Fibroblast of skin of left biceps (primary cell): ENCODE measurements at regions not wholly inside any gene's neighbourhood (a gene's known extent, or its start where the extent isn't known, plus 50 kb on each side); places are given as distances from the start of the nearest gene placed in this dataset.

Source experiments
- DNase-seq, 2 experiments: peaks; one replicate each; pipeline ENCODE4 v3.0.0-alpha.2; 2013; ENCODE audit warnings: low read depth in 2 of 2

DNA sequence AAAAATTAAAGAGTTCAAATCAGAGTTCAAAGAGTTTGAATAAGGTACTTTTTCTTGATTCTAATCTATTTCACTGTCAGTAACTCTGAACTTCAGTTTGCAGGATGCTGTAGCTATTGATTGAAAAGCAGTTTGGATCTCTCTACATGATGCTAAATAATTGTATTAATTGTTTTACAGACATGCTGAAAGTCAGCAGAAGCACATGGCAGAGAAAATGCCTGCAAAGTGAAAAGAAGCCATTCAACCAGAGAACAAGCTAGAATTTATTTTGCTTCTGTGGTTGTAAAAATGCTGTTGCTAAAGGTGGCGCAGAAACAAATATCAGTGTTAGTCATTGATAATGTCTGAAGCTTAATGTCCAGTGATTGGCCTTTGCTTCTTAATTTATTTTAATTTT is 92.1 kb upstream of the IL12A start:
- no peak for DNase-seq

DNA sequence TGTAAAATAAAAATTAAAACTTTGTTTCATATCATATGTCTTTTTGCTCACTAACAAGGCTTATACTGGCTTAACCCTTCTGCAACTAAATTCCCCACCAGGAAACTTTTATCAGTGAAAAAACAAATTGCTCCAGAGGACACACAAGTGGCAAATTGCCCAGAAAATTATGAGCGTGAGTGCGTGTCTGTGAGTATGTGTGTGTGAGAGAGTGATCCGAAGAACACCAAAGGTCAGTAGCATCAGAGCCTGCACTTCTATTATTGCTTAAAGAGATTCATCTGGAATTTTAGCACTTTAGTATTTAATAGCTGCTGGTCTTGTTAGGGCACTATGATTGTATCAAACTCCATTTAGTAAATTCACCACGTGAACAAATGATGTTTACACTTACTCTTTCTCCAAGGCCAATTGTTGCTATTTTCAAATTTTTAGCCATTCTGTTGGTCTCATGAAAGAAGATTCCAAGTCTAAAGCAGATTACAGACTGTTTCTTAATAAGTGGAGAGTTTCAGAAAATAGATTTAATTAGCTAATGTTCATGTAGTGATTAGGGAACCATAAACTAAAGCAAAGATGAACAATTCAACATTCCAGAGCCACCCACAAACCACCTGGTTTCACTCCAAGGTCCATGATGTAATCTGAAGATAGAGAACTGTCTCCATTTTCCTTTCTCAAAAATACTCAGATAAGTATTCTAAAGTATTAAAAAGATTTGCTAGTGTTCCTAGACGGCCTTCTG is 91.1 kb upstream of the IL12A start:
- no peak for DNase-seq

DNA sequence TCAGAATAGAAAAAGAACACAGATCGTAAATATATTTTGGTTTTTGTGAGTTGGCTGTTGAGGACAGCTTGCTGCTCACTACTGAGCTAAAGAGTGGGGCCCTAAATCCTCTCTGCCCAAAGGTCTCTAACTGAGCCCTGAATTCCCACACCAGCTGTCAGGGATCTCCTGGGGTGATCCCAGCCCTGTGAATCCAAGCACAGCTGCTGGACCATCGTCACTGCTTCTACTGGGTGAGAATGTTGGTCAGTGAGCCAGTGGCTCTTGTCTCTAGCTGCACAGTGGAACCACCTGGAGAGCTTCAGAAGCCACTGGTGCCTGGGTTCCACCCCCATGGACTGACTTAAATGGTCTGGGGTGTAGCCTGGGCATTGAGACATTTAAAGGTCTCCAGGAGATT is 90.5 kb upstream of the IL12A start:
- DNase-seq, result no peak

DNA sequence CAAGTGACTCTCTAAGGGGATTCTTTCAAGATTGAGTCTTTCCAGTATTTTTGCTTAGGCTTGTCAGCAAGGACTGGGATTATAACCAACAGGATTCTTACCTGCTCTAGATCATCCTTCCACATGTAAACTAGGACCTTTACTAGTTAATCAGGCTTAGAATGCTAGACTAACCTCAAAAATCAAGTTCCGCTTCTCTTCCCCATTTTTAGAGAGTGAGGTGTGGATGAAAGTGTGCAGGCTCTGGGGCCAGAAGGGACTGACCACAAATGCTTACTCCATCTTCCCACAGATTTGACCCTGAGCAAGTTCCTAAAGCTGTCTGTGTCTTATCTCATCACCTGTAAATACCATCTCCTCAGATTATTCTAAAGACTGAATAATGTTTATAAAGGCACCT is 89.5 kb upstream of the IL12A start:
- no peak for DNase-seq

DNA sequence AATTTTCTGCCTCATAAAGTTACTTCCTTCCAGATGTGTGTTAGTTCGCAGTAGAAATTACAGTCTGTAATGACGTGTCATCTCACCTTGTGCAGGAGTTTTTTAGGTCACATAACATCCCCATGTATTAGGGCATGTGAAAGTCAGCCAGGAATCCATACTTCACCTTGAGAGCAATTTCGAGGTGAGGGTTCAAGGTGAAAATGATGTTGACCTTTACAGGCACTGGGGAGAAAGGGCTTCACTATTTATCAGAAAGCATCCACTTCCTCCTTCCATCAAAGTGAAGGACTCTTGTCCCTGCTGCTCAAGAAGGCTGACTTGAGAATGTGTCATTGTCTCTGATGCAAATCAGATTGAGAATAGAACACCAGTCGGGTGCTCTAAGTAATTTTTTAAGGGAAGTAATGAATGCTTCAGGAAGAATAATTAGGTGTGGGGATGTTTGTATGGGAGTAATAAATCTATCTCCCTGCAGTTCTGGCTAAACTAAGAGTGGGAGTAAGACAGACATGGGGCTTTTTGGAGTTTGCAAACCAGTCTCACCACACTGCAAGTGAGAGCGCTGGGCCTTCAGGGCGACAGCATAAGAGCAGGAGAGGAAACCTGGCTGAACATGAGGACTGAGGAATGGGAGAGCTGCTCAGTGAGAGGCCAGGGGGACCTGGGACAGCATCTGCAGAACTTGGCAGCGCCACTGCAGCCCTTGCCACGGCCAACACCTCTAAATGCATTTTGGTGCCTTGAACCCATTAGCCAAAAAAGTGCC is 85.9 kb upstream of the IL12A start:
- no peak for DNase-seq

DNA sequence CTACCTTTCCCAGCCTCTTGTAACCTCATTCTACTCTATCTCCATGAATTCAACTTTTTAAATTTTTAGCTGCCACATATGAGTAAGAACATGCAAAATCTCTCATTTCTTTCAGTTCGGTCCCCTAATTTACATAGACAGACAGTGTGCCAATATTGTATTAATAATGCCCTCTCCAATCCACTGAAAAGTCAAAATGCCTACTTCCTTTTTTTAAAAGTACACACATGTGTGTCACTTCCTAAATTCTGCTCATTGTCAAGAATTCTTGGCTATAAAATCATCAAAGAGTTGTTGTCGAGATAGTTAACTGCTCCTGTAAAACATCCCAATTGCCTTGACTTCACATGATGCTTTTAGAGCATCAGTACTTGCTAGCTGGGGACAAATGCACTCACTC is 84.2 kb upstream of the IL12A start:
- DNase-seq, result no peak

DNA sequence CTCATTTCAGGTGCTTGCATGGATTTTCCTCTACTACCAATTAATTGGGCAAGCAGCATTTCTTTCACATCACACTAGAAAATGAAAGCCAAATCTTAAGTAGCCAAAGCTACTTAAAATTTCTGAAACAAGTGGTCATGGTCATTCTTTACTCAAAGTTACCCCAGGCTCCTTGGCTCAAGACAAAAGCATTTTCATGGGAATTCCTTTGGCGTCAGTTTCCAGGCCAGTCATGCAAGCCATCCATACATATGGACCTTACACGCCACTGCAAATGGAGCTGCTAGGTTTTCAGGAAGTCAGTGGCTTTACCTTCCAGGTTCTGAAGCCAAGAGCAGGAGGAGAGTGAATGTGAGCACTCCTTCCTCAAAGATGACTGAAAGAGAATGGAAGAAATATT is 83.7 kb upstream of the IL12A start:
- no peak for DNase-seq

DNA sequence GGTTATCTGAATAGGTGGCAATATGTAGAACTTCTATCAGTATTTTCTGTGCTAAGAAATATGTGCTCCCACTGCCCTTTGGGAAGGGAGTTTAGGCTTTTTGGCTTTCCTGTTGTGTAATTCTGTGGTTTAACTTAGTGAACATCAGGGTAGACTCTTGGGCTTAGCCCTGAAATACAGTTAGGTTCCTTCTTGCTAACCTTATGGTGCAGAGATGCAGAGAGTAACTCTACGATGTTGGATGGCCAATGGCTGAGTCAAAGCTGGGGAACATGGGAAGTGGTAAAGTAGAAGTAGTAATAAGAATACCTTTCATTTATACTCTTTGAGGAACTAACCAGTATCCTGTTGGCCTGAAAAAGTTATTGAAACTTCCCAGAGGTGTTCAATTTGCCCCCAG is 80.8 kb upstream of the IL12A start:
- DNase-seq, result no peak

DNA sequence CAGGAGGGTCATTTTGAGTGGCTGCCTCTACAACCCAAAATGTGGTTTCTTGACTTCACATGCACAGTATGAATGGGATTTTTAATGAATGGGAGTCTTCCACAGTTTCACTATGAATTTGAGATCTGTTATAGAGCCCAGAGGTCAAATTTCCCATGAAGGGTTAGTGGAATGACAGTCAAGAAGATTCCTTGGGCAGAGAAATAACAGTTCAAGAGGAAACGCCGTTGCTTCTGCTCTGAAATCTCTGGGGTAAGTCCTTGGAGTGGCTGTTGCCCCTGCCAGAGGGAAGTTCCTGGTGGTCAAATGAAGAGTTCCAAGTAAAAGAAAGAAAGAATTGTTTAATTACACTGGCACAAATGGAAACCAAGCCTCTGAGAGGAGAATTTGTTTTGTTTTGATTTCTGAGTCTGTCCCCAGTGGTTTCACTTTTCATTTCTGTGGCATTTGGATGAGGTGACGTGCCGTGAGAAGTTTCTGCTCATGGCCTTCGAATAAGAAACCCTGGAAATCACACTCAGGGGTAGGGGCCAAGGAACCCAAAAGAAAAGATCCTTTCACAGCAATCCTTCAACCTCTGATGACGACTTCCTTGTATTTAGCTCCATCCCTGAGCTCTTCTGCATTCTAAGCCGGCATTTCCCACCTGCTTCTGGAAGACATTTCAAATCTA is 77.5 kb upstream of the IL12A start:
- DNase-seq, result no peak

DNA sequence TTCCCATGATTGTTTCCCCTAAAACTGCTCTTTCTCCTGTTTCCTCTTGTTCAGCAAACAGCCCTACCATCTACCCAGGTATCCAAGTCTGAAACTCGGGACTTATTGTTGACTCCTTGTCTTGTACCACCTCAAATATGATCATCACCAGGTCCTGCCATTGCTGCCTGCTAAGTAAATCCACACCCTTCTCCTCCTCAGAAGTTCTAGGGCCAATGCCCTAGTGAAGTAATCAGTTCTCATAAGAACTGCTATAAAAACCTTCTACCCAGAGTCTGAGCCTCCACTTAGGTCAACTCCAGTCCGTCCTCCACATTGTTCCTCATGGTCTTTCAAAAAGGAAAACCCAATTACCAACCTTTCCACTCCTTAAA is 77.0 kb upstream of the IL12A start:
- DNase-seq, result no peak

DNA sequence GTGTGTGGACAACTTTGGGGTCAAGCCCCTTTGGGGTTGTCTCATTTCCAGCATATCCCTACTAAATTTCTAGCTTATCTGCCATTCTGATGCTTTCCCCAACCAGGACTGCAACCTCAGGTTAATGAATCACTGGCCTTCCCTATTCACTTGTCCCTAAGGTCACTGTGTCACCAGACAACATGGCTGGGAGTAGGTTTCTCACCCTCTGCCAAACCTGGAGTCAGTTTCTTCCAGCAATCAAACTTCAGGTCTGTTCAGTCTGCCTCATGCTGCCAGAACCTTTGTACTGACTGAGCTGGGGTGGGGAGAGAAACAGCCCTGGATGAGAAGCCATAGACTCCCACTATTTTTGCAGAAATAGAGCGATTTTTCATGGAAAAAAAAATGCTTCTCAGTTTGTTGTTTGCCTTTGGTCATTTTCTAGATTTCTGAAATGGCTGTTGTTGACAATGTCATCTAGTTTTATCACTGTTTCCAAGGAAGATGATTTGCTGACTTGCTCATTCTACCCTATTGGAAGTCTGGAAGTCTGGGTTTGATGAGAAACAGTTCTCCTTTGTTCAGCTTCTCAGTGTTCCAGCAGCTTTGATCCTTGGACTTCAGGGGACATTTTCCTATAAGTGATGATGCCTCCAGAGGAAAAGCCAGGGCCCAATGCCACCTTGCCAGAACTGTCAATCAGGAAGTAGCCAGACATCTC is 74.8 kb upstream of the IL12A start:
- DNase-seq, result no peak

DNA sequence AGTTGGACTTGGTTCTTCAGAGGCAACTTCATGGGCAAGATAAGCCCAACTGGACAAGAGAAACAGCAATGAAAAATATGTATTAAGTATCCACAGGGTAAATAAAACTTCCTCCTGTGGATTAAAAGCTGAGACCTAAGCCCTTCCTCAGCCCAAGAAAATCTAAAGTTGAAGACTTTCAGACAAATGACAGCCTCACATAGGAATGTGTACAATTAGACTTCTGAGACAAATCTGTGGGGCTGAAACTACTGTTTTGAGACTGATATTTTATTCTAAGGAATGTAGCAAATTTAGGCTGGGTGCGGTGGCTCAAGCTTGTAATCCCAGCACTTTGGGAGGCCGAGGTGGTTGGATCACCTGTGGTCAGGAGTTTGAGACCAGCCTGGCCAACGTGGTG is 74.2 kb upstream of the IL12A start:
- no peak for DNase-seq

DNA sequence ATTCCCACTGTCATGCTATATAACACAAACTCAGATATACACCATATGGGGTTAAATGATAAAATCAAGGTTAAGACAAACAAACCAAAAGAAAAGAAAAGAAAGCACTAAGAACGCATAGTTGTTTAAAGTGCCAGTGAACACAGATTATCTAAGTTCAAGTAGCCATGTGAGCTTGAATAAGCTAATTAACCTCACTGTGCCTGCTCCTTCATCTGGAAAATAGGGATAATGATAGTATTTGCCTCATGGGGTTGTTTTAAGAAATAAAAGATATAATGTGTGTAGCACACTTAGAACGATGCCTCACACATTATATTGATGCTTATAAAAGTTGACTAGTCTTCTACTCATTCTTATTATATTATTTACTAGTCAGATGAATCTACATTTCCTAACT is 72.6 kb upstream of the IL12A start:
- no peak for DNase-seq

DNA sequence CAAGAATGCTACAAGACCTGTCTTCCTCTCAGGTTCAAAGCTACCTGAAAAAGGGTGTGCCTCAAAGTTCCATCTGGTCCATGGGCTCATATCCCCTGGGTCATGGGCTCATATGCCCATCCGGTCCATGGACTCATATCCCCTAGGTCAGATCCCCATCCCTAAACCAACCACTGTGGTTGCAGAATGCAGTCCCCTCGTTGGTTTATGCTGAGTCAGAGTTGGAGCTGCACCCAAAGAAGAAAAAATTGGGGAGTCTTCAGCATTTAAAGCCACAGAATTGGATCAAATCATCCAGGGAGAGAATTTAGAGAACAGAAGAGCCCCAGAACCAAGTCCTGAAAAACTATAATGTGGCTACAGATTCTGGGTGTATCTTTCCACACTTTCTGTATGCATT is 71.5 kb upstream of the IL12A start:
- no peak for DNase-seq

DNA sequence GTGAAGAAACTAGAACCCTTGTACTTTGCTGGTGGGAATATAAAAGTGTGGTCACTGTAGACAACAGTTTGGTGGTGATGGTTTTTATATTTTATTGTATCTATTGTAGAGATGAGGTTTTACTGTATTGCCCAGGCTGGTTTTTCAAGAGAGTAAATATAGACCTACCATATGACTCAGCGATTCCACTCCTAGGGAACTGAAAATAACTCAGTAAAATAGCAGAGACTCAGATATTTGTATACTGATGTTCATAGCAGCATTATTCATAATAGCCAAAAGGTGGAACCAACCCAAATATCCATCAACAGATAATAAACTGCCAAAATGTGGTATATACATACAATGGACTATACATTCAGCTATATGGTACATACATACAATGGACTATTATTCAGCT is 68.8 kb upstream of the IL12A start:
- no peak for DNase-seq

DNA sequence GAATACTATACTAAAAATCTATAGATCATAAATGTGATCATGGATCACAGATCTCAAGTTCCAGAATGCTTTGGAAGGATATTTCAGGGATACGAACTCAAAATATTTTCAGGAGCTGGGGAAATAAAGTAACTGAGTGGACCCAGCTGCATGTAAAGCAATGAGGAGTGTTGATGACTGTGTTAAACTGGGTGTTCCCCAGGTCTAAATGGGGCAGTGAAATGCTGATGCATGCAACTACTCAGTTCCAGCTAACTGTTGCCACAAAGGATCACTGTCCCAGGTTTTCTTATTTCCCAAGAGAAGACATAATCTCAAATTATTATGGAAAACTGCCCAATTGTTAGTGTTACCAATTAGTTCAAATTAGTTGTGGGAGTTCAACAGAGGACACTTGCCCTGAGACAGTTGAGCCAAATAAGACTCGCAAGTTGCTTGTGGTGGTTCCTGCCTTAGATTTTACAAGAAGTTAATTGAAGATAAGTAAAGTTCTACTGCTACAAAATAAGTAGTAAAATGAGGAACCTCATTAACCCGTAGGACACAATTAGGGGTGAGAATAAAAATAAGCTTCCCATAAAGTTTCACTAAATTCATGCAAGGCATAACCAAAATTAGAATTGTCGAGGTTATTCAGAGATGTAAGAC is 66.3 kb upstream of the IL12A start:
- no peak for DNase-seq

DNA sequence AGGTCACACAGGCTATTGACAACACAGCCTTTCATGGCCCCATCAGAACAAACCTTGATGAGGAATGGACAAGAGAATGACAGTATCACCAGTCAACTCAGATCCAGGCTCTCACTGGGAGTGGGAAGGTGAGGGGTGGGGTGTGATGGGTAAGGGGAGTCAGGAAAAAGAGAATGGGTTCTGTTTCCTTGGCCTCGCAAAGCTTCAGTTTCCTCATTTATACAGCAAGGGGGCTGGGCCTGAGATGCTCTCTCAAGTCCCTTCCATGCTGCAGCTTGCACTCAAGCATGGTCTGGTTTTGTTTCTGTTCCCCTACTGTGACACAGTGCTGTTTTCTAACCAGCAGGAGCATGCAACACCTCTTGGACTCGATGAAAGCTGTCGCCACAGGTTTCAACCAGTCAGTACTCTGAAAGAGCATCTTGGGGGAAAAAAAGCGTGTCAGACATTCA is 65.7 kb upstream of the IL12A start:
- no peak for DNase-seq

DNA sequence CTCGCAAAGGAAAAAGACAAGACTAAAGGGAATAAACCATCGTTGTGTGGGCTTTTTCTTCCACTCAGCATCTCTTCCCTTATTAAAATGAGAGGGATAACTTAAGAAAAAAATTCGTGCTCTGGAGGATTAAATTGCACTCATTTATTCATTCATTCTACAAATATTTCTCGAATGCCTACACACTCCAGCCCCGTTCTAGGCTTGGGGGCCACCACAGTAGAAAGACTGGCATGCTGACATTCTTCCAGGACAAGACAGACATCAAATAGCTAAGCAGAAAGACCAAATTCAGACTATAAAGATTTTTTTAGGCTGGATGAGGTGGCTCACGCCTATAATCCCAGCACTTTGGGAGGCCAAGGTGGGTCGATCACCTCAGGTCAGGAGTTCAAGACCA is 65.3 kb upstream of the IL12A start:
- DNase-seq, result no peak

DNA sequence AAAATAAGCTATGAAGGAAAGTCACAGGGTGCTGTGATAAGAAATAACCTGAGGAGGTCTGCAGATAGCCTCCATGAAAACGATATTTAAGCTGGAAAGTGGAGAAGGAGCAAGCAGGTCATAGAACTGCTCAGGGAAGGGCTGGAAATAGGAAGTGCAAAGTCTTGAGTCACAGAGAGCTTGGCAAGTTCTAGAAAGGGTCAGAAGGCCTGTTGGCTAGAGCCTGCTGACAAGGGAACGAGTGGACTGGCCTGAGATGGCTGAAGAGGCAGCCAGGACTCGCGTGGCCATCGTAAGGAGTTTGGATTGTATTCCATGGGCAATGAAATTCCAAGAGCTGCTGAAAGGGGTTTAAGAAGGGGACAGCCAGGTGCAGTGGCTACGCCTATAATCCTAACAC is 64.7 kb upstream of the IL12A start:
- no peak for DNase-seq

DNA sequence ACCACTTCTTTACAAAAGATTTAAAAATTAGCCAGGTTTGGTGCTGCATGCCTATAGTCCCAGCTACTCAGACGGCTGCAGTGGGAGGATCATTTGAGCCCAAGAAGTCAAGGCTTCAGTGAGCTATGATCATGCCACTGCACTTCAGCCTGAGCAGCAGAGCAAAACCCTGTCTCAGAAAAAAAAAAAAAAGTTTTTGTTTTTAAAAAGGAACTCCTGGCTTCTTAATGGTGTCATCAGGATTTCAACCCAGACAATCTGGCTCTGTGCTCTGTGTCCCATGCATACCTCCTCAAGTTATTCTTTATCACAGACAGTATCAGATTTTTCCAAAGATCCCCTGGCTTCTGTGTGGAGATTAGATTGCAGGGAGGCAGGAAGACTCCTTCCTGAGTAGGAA is 64.2 kb upstream of the IL12A start:
- DNase-seq, result no peak

DNA sequence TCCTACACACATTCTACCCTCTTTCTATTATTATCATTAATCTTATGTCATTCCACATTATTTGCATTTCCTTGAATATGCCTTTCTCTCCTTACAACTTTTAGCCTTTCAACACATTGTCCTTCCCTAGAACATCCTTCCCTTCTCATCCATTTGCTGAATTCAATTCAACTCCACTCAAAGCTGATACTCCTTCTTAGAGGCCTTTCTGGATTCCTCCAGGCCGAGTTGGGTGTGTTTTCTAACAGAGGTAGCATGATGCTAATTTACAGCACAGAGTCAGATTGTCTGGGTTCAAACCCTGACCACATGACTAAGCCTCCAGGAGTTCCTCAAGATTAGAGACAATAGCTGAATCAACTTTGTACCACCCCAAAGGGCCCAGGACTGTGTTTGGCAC is 63.4 kb upstream of the IL12A start:
- DNase-seq, result no peak

DNA sequence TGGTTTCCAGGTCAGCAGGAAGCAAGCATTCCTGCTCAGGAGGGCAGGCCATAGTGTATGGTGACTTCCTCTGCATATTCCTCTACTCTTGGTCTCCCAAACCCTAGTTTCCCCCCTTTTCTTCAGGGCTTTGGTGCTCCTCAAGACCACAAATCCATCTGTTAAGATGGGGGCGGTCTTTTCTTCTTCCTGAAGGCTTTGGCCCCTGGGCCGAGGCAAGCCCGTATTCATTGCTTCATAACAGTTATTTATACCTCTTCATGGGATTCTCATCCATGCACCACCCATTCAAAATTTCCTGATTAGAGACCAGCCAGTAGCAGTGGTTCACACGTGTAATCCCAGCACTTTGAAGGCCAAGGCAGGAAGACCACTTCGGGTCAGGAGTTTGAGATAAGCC is 62.1 kb upstream of the IL12A start:
- no peak for DNase-seq
